ENCODE measurements at regions not wholly inside any gene's neighbourhood (a gene's known extent, or its start where the extent isn't known, plus 50 kb on each side); places are given as distances from the start of the nearest gene placed in this dataset.
A peak's percentile ranks its signal among the peaks of the same experiment; 100 is the strongest.

DNA sequence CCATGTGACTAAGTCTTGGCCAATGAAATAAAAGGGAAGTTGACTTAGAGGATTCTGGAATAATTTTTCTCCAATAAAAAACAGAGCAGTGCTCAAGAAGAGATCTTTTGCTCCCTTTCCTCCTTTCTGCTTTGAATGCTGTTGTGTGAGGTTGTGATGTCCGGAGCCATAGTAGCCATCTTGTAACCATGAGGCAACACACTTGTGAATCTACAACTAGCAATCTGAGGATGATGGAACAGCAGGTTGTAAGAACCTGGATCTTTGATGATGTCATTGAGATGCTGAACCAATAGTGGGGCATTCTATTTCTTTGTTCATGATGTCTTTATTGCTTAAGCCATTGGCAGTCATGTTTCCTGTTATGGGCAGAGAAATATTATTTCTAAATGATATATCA lies 230.0 kb upstream of the SRRM4 start:
- no peak for DNase-seq (ENCODE audit: low spot score)

DNA sequence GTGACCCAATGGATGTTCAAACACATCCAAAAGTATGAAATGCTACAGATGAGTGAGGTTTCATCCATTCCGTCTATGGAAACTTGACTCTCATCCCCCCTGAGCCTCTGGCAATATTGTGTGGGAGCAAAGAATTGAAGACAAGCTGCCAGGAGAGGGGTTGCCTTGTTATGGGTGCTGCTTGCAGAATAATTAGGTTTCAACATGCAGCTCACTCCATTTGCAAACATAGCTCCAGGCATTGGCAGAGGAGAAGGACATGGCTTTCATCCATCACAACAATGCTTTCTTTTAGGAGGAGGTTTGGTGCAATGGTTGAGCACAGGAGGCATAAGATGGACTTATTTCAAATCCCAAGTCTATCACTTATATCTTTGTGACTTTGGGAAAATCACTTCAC lies 220.7 kb upstream of the SRRM4 start:
- no peak for DNase-seq (ENCODE audit: low spot score)

DNA sequence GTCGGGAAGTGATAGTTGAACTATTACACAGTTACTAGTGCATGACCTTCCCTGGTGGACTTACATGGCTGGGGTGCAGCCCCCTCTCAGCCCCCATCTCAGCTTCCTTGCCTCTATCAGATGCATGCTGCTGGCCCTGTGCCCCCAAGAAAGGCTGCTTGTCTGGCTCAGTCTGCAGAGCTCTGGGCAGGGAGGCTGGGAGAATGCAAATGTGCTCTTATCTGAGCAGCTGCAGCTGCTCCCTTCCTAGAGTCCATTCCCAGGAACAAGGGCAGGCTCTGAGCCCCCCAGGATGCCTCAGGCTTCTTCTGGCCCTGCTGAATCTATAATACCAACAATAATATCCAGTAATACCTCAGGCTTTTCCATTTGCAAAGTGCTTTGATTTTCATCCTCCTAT lies 218.1 kb upstream of the SRRM4 start:
- no peak for DNase-seq (ENCODE audit: low spot score)

DNA sequence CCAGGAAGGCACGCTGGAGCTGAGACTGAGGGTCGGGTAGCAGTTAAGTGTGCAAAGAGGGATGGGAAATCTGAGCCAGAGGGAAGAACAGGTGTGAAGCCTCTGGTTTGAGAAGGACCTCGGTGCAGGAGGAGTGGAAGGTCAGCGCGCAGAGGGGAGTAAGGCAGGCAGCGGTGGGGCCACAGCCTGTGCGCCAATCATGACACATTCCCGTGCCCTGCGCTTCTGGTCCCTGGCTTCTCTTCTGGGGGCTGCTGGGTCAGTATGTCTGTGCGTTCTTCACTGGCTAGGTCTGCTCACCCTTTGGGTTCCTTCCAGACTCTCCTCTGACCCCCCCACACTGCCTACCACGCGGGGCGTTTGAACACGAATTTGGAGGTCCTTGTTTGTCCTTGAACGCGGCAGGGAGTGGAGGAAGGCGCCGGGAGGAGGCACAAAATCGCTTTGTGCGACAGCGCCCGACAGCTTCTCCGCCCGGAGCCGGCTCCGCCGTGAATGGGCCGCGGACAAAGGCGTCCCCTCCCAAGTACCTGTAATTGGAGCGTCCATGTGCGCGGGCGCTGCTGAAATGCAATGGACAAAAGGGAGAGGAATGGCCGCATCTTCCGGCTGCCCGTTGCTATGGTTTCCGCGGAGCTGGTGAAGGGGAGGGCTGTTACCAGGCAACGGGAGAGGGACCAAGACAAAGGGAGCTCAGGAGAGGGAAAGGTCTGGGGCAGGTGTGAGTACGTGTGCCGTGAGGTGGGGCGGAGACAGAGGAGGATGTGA lies 207.2 kb upstream of the SRRM4 start:
- no peak for DNase-seq (ENCODE audit: low spot score)

DNA sequence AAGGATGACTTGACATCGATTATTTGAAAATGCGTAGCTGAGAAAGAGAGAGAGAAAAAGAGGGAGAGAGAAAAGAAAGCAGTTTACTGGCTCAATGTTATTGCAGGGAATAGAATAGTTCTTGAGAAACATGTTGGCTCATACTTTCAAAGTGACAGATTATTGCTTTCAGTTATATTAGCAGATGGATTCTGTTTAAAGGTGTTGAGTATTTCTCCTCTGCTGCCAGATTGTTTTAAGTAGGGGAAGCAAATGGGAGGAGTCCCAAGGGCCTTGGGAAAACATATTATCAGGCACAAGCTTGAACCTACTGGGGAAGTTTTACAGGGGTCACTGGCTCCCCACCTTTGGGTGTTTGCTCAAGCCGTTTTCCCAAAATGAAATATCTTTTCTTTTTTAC lies 203.8 kb upstream of the SRRM4 start:
- DNase-seq (ENCODE audit: low spot score) = no peak

DNA sequence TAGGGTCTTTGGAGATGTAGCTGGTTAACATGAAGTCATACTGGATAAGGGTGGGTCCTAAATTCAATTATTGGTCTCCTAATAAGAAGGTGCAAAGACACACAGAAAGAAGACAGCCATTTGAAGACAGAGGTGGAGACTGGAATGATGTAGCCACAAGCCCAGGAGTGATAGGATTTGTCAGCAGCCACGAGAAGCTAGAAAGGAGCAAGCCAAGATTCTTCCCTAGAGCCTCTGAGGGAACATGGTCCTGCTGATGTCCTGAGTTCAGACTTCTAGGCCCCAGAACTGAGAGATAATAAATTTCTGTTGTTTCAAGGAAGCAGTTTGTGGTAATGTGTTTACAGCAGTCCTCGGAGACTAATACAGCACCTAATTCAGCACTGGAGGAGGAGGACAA lies 203.3 kb upstream of the SRRM4 start:
- no peak for DNase-seq (ENCODE audit: low spot score)

DNA sequence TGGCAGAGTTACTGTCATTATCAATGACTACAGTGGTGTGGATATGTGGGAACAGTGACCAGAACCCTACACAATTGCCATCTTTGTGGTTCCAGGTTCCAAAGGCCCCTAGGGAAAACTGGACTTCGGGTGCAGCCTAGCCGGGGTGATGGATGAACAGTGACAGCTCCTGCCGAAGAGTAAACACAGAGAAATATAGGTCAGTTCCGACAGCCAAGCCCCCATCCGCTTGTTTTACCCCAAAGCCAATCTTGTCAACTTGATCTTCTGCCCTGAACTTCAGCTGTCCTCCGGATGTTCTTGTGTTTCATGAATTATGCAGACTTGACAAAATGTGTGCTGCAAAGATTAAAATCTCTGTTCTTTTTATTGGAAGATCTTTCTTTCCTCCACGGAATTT lies 200.4 kb upstream of the SRRM4 start:
- no peak for DNase-seq (ENCODE audit: low spot score)

DNA sequence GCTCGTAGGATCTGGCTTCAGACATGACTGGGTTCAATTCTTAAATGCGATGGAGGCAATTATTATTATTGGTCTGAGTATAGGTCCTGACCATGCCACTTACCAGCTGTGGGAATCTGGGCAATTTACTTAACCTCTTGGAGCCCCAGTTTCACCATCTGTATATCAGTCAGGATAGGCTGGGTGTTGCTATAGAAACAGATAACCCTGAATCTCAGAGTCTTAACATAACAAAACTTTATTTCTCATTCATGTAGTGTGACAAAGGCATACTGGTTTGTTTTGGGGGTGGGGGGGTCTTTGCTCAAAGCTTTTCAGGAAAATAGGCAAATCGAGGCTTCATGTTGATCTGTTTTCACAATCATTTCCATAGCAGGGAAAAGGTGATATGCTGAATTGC lies 199.6 kb upstream of the SRRM4 start:
- no peak for DNase-seq (ENCODE audit: low spot score)

DNA sequence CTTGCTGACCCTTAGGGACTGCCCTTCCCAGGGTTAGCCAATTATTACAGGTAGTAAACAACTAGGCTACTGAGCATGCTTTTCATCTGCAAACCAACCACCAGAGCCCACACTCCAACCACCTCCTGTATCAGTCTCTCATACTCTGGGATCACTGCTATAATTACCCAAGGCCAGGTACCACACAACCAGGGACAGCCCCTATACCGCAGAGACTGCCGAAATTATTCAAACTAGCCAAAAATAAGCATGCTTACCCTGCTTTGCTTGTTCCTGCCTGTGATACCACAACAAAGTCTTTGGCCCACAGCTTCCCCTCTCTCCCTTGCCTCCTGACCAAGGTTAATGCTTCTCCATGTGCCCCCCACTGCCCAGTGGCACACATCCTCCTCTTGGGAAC lies 197.6 kb upstream of the SRRM4 start:
- no peak for DNase-seq (ENCODE audit: low spot score)

DNA sequence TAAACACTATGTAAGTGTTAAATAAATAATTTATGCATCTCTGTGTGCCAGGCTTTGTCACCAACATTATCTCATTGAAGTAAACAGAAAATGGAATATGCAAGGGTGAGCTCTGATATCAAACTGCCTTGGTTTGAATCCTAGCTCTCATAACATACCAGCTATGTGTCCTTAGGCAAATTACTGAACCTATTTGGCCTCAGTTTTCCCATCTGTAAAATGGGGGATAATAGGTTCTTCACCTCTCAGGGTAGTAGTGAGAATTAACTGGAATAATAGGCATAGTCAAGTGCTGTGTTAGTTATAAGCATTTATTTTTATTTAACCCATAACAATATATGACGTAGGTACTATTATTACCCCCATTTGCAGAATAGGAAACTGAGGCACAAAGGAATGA lies 190.8 kb upstream of the SRRM4 start:
- no peak for DNase-seq (ENCODE audit: low spot score)

DNA sequence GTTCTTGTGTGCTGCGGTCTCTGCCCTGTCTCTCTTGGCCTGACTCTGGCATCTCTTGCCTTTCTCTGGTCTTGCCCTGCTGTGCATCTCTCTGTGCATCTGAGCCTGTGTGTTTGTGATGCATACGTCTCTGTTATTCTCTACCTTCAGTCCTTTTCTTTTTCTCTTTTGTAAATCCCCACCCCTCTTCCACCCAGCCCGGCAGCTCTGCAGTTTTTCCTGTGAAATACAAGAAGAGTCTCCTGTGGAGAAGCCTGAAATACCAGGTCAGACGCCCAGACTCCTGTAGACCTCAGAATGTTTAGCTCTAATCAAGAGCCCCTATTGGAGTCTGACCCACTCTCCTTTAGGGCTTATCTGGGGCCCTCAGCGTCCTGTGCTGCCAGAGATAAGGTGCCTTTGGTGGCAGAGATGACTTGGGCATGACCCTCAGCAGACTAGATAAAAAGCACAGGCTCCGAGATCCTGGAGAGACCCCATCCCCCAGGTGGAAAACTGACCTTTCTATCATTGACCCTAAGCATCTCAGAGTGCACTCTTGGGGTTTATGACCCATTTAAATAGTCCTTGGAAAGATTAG lies 167.5 kb upstream of the SRRM4 start:
- DNase-seq (ENCODE audit: low spot score) = no peak

DNA sequence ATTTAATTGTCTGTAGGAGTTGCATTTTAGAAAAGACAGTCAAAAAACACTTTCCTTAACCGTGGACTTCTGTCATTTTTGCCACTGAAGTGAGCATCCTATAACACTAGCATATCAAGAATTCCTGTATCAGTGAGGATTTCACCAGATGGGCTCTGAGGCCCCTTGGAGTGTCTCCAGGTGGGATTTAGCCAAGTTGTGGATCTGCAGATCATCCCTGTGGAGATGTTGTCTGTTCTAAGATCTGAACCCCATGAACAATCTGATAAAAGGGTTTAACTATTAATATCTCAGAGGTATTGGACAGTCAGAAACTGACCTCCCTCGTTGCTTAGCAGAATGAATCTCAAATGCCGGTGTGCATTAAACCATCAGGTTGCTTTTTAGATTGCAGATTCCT lies 165.0 kb upstream of the SRRM4 start:
- DNase-seq (ENCODE audit: low spot score) = no peak

DNA sequence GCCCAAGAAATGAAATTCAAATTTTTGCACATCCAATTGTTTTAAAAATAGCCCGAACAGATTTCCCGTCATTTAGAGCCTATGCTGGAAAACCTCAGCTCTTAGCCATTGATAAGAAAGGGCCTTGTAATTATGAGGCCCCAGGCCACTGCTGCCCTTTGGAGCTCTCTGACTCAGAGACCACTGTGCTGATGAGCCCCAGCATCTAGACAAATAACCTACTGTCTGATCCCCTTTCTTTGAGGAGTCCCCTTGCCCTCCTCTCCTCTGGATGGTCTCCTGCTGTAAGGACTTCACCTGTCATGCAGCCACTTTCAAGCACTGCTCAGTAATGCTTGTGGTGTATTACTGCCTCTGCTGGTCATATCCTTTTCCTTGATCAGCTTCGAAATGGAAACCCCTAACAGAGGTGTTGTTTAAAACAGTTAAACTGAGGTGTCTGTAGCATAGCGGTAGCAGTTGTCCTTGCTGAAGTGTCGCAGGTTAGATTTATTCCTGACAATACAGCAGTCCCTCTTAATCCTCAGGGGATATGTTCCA lies 159.9 kb upstream of the SRRM4 start:
- no peak for DNase-seq (ENCODE audit: low spot score)

DNA sequence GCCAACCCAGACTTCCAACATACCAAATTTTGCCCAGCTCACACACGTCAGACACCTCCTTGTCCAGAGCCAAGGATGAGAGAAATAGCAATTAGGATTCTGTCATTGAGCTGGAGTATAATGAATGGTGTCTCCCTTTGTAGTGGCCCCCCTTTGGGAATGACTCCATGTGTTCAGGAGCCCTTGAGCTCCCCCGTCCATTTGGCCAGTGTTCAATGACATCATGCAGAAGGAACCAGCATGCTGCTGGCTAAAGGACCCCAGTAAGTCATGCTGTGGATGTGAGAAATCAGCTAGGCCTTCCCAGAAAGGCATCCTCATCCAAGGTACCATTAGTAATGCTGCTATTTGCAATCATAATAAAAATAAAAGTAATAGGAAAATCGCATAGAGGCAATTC lies 158.8 kb upstream of the SRRM4 start:
- no peak for DNase-seq (ENCODE audit: low spot score)

DNA sequence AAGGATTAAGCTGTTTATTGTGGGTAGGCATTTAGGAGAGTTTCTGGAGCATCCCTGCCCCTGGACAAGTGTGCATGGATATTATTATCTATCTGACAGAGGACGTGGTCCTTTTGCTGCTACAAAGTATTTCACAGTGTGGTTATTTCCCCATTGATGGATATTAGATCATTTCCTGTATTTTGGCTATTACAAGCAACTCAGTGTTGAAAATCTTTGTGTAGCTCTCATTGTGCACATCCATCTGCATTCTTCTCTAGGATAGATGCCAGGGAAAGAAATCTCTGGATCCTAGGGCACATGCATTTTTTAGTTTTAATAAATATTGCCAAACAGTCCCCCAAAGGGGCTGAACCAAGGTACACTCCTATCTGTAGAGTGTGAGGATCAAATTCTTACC lies 154.3 kb upstream of the SRRM4 start:
- DNase-seq (ENCODE audit: low spot score) = no peak

DNA sequence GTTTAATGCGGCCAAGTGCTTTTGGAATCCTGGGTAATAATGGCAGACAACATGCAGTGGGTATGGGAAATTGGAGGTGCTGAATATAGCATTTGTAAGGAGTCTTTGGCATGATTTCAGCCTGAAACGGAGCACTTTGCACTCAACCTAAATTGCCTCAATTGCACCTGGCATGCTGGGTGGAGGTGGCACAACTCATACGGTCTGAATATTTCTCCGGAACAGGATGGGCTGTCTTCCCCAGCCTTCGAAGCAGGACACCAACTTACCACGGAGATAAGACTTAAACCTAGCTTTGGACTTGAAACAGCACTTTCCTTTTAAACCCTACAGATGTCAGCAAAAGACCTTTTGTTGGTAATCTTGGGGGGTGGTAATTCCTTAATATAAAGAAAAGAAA lies 153.7 kb upstream of the SRRM4 start:
- no peak for DNase-seq (ENCODE audit: low spot score)

DNA sequence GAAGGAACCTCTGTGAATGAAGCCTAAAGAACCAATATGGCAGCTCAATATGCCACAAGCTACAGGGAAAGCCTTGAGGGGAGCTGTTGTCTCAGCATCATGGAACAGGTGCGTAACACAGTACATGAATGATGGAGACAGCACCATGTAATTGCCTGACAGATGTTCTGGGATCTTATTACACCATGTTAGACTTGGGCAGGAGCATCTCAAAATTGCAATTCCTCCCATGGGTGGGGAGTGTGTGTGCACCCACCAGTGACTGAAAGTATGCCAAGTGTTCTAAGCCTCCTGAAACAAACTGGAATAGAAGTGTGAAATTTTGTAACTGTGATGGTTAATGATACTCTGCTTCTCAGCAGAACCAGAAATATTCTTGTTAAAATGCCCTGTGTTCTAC lies 151.0 kb upstream of the SRRM4 start:
- no peak for DNase-seq (ENCODE audit: low spot score)

DNA sequence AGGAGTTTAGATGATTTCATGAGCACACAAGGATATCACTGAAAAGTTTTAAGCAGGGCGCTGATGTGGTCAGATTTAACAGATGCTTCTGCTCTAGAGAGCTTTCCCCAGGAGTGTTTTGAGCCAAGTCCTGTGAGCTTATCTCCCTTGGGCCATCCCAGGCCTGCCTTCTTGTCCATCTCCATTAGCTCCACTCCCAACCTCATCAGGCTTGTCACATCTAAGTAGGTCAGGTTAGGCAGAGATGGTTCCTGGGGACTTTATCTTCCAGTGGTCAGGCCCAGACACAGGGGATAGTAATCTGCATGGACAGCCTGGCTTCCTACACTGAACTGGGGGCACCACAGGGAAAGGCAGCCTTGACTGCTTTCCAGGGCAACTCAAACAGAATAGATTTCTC lies 145.4 kb upstream of the SRRM4 start:
- no peak for DNase-seq (ENCODE audit: low spot score)

DNA sequence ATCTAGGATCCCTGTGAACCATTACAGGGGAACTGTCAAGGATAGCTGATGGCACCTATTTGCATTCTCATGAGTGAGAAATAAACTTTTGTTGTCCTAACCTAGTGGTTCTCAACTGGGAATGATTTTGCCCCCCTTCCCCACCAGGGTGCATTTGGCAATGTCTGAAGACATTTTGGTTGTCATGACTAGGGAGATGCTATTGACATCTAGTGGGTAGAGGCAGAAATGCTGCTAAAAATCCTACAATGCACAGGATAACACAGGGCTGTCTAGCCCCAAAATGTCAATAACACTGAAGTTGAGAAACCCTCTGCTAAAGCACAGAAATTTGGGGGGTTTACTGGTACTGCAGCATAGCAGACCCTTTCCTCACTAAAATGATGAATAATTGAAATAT lies 140.9 kb upstream of the SRRM4 start:
- DNase-seq (ENCODE audit: low spot score) = no peak

DNA sequence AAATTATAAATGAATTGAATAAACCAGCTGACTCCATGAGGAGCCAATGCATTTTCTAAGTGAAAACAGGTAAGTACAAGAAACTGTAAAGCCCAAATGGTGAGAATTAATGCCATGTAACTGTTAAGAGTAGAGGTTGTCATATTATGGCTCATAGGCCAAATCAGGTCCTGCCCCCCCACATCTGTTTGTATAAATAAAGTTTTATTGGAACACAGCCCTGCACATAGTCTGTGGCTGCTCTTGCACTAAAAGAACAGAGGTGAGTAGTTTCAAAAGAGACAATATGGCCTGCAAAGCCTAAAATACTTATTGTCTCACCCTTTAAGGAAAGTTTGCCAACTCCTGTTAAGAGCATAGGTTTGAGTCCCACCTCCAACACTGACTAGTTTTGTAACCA lies 140.5 kb upstream of the SRRM4 start:
- DNase-seq (ENCODE audit: low spot score) = no peak

DNA sequence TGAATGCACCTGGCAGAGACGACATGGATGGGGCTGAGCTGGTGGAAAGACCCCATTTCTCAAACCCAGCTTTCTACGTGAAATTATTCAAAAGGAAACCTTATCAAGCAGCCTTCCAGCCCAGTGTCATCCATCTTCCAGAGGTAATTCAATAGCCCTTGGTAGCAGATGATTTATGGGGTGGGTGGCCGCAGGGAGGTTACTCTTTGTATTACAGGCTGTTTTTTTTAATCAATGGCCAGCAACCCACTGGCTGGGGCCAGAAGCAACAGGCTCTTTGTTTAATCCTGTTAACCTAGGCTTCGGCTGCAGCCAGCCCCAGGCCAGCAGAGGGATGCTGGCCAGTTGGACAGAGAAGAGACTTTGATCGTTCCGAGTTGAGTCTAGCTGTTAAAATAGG lies 139.8 kb upstream of the SRRM4 start:
- no peak for DNase-seq (ENCODE audit: low spot score)

DNA sequence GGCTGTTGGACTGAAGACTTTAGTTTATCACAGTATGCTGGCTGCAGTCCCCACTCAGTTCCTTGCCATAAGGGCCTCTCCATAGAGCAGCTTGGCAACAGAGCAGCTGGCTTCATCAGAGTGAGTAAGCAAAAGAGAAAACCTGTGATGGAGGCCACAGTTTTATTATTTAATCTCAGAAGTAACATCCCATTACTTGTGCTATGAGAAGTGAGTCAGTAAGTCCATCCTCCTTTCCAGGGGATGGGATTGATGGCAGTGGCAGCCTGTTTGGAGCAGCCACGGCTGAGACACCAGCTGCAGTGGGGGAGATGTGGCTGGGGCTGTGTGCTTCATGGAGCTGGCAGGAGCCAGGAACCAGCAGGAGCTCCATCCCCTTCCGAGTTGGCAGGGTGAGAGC lies 138.5 kb upstream of the SRRM4 start:
- no peak for DNase-seq (ENCODE audit: low spot score)

DNA sequence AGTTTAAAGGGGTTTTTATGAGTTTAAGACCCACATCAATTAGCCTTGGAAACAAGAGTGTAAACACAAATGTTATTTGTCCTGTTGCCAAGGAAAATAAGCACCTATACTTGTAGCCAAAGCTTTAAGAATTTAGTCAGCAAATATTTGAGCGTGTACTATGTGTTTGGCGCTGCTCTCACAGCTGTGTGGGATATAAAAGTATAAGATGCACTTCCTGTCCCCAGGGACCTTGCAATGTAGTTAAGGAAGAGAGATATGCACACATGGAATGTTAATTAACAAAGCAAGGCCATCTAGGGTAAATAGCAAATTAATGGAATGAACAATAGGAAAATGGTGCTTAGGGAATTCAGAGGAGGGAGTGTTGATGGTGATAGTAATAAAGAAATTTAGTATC lies 134.9 kb upstream of the SRRM4 start:
- DNase-seq (ENCODE audit: low spot score) = no peak

DNA sequence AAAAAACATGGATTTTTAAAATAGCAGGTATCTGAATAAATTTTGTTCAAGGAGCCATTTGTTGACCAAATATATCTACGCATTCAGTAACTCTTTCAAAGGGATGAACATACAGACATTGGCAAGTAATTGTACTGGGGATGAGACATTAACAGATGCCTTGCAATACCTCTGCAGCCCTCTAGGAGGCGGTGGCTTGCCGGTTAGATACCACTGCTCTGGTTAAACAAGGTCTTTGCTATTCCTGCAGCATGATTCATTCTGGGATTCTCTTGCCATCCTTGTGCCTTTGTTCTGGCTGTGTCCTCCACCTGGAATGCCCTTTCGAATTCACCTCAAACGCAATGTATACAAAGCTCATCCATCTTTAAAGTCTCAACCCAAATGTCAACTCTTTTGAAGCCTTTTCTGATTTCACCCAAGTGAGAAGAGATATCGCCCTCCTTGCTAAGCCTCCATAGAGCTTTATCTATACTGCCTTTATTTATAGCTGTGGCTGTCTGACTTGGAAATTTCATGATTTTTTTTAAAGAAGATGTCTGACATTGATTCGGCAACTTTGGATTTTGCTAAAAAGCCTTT lies 131.0 kb upstream of the SRRM4 start:
- peak; percentile 25 for DNase-seq (ENCODE audit: low spot score)
